ENCODE measurements at regions not wholly inside any gene's neighbourhood (a gene's known extent, or its start where the extent isn't known, plus 50 kb on each side); places are given as distances from the start of the nearest gene placed in this dataset.

GRCh38 chr11:133649040-133649439 lies 116.7 kb upstream of the OPCML start:
- TF ChIP-seq POLR2A (IDR thresholded peaks at IDR 0.05; ENCODE audit: low read length) (no peak), CTCF (IDR thresholded peaks at IDR 0.05) (no peak), EP300 (IDR thresholded peaks at IDR 0.05) (no peak), KDM5A (IDR thresholded peaks at IDR 0.05) (no peak), HDAC2 (IDR thresholded peaks at IDR 0.05) (no peak), E2F6 (IDR thresholded peaks at IDR 0.05; ENCODE audit: borderline replicate concordance, low read depth) (no peak), MAX (IDR thresholded peaks at IDR 0.05) (no peak), RCOR1 (IDR thresholded peaks at IDR 0.05; ENCODE audit: low read depth, low read length) (no peak), CEBPB (IDR thresholded peaks at IDR 0.05) (no peak), HMGXB4 (CRISPR knock-in tag; IDR thresholded peaks at IDR 0.05; ENCODE audit: borderline replicate concordance) (no peak), MAFK (IDR thresholded peaks at IDR 0.05; ENCODE audit: partially characterized antibody) (no peak), HEYL (CRISPR knock-in tag; IDR thresholded peaks at IDR 0.05) (no peak), PBX3 (IDR thresholded peaks at IDR 0.05) (no peak)

Measured in A549 (cell line).